Right lobe of liver (tissue), 6 donors: ENCODE measurements at regions not wholly inside any gene's neighbourhood (a gene's known extent, or its start where the extent isn't known, plus 50 kb on each side); places are given as distances from the start of the nearest gene placed in this dataset.

ENCODE experiments used
- ATAC-seq, 4 donors: fragments of 200-7000 bp; cut with Tn5 transposase; one replicate each; pipeline ENCODE4 v1.9.1; 2020; ENCODE audit warnings: mild to moderate bottlenecking in 4 of 4, moderate library complexity in 4 of 4
- DNase-seq, 3 donors: peaks; one replicate each; pipeline ENCODE4 v3.0.0-alpha.2; 2020
- H3K27ac ChIP-seq, 3 donors: fragments of 200-600 bp; one replicate each; pipeline ENCODE4 v1.8.0; 2022
- H3K27me3 ChIP-seq, 2 donors: fragments of 200-600 bp; one replicate each; pipeline ENCODE4 v1.8.0; 2022
- H3K36me3 ChIP-seq, 4 donors: fragments of 200-600 bp; sonication (generic) in 1 of 4; one replicate each; pipeline versions ENCODE4 v1.5.1 to v1.8.0; 2017 to 2022; ENCODE audit warnings: control low read depth in 1 of 4
- H3K4me1 ChIP-seq, 4 donors: fragments of 200-600 bp; sonication (generic) in 1 of 4; one replicate each; pipeline versions ENCODE4 v1.5.1 to v1.8.0; 2017 to 2022; ENCODE audit warnings: control low read depth in 1 of 4
- H3K4me3 ChIP-seq, 3 donors: fragments of 200-600 bp; one replicate each; pipeline ENCODE4 v1.8.0; 2022
- H3K9me3 ChIP-seq, 4 donors: fragments of 200-600 bp; sonication (generic) in 1 of 4; one replicate each; pipeline versions ENCODE4 v1.5.1 to v1.8.0; 2017 to 2022; ENCODE audit warnings: control low read depth in 1 of 4
- POLR2A ChIP-seq: fragments of 450-650 bp; IDR thresholded peaks from one replicate; pipeline ENCODE4 v1.6.1; 2017; ENCODE audit warnings: antibody characterized with exemption, mild to moderate bottlenecking
- WGBS: methylation state at CpG from one replicate; pipeline ENCODE4 v1.1.6; 2018; ENCODE audit warnings: low coverage, low lambda C conversion rate; ENCODE audit not compliant: insufficient coverage; ENCODE audit errors: missing lambda C conversion rate; 5-methylcytosine and 5-hydroxymethylcytosine counted together
- intact Hi-C, 2 donors: fragments of 100-400 bp; cut with DNase I; formaldehyde crosslinking; loops; one replicate each; pipeline versions ENCODE4 v1.11.2 to v1.14.1; 2022
- TF ChIP-seq, protein P1 (sequence below), 4 donors: fragments of 200-600 bp in 3 of 4; fragments of 450-650 bp in 1 of 4; IDR thresholded peaks; one replicate each; pipeline versions ENCODE4 v1.5.1 to v1.8.0; 2016 to 2022; ENCODE audit warnings: antibody characterized with exemption in 4 of 4, mild to moderate bottlenecking in 2 of 4
- donor health status: DM: no; HTN: yes; CAD: no.
- donor health status: DM: no; HTN: no; CAD: no.
- donor health status: DM: no; HTN: no; CAD: no.
- donor health status: DM: no; HTN: yes; CAD: no.
- donor health status: DM: no; HTN: yes; CAD: no.

- H3K9me3 ChIP-seq = no peaks in the 10 kb centered on the region
- H3K27ac ChIP-seq = no peak overlapping the region
- intact Hi-C loops = no loop called here
- no peaks in the 10 kb centered on the region for H3K4me1 ChIP-seq
- no peaks in the 10 kb centered on the region for H3K36me3 ChIP-seq
- no peak for TF ChIP-seq POLR2A
- TF ChIP-seq, protein P1, sequence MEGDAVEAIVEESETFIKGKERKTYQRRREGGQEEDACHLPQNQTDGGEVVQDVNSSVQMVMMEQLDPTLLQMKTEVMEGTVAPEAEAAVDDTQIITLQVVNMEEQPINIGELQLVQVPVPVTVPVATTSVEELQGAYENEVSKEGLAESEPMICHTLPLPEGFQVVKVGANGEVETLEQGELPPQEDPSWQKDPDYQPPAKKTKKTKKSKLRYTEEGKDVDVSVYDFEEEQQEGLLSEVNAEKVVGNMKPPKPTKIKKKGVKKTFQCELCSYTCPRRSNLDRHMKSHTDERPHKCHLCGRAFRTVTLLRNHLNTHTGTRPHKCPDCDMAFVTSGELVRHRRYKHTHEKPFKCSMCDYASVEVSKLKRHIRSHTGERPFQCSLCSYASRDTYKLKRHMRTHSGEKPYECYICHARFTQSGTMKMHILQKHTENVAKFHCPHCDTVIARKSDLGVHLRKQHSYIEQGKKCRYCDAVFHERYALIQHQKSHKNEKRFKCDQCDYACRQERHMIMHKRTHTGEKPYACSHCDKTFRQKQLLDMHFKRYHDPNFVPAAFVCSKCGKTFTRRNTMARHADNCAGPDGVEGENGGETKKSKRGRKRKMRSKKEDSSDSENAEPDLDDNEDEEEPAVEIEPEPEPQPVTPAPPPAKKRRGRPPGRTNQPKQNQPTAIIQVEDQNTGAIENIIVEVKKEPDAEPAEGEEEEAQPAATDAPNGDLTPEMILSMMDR (IDR thresholded peaks at IDR 0.05) = no peak
- WGBS = 43% methylated on average over 5 of the region's 5 CpGs
- ATAC-seq (no peak), DNase-seq (no peak)
- H3K4me3 ChIP-seq = no peak overlapping the region
- no peaks in the 10 kb centered on the region for H3K27me3 ChIP-seq
These were observed 576.1 kb downstream of the DCDC2C start for GRCh38 chr2:4279431-4279830.

- H3K4me1 ChIP-seq = no peaks in the 10 kb centered on the region
- no peak overlapping the region for H3K4me3 ChIP-seq
- no peak overlapping the region for H3K27ac ChIP-seq
- 27% methylated on average over 4 of the region's 4 CpGs for WGBS
- TF ChIP-seq, protein P1 (IDR thresholded peaks at IDR 0.05) = no peak
- no peak for TF ChIP-seq POLR2A
- ATAC-seq = no peak
- no peaks in the 10 kb centered on the region for H3K27me3 ChIP-seq
- no peak for DNase-seq
- no peaks in the 10 kb centered on the region for H3K36me3 ChIP-seq
- H3K9me3 ChIP-seq = no peaks in the 10 kb centered on the region
- intact Hi-C loops = no loop called here
These were observed 588.1 kb downstream of the DCDC2C start for GRCh38 chr2:4291430-4291829.

GRCh38 chr2:4295680-4296079, 592.3 kb downstream of the DCDC2C start:
- no peak for DNase-seq
- ATAC-seq = no peak
- Histone ChIP-seq H3K4me3 (no peak overlapping the region), H3K9me3 (no peaks in the 10 kb centered on the region), H3K27ac (no peak overlapping the region), H3K27me3 (no peaks in the 10 kb centered on the region), H3K36me3 (no peaks in the 10 kb centered on the region), H3K4me1 (no peaks in the 10 kb centered on the region)
- intact Hi-C loops = no loop called here
- TF ChIP-seq, protein P1 (IDR thresholded peaks at IDR 0.05) = no peak
- TF ChIP-seq POLR2A = no peak

- intact Hi-C loops = no loop called here
- no peaks in the 10 kb centered on the region for H3K9me3 ChIP-seq
- no peak overlapping the region for H3K27ac ChIP-seq
- ATAC-seq = no peak
- no peak overlapping the region for H3K4me3 ChIP-seq
- TF ChIP-seq, protein P1 (IDR thresholded peaks at IDR 0.05) = no peak
- H3K4me1 ChIP-seq = no peaks in the 10 kb centered on the region
- 45% methylated on average over 3 of the region's 3 CpGs for WGBS
- no peak for DNase-seq
- H3K36me3 ChIP-seq = no peaks in the 10 kb centered on the region
- H3K27me3 ChIP-seq = no peaks in the 10 kb centered on the region
These were observed 597.2 kb downstream of the DCDC2C start for GRCh38 chr2:4300616-4301015.

GRCh38 chr2:4324531-4324930, 621.2 kb downstream of the DCDC2C start:
- no peak overlapping the region for H3K4me3 ChIP-seq
- no peak overlapping the region for H3K27ac ChIP-seq
- DNase-seq = no peak
- no peaks in the 10 kb centered on the region for H3K4me1 ChIP-seq
- no peaks in the 10 kb centered on the region for H3K36me3 ChIP-seq
- WGBS = 49% methylated on average over 3 of the region's 3 CpGs
- ATAC-seq = no peak
- TF ChIP-seq, protein P1 (IDR thresholded peaks at IDR 0.05) = no peak
- no peak for TF ChIP-seq POLR2A
- H3K27me3 ChIP-seq = no peaks in the 10 kb centered on the region
- H3K9me3 ChIP-seq = no peaks in the 10 kb centered on the region
- intact Hi-C loops = no loop called here
